GOT3 (cell line): ENCODE measurements at regions not wholly inside any gene's neighbourhood (a gene's known extent, or its start where the extent isn't known, plus 50 kb on each side); places are given as distances from the start of the nearest gene placed in this dataset.
"Not testable (repeated sequence)": the region's sequence is repeated elsewhere in the genome, so short reads cannot be mapped to it uniquely, and the experiment has no call there.

ENCODE experiments used
- DNase-seq: peaks from one replicate; lab custom pipeline; 2025; ENCODE audit warnings: mixed read lengths; lab: John Stamatoyannopoulos, UW

- no peak for DNase-seq
These were observed 313.0 kb downstream of the PLPP3 start for GRCh38 chr1:56266359-56266758.

GRCh38 chr1:56265216-56265615 is 314.1 kb downstream of the PLPP3 start:
- no peak for DNase-seq

- DNase-seq, result no peak
These were observed 315.5 kb downstream of the PLPP3 start for GRCh38 chr1:56263908-56264307.

- DNase-seq, result no peak
These were observed 321.0 kb downstream of the PLPP3 start for GRCh38 chr1:56258371-56258770.

GRCh38 chr1:56257726-56258125 is 321.6 kb downstream of the PLPP3 start:
- DNase-seq, result no peak

- DNase-seq, result no peak
These were observed 323.0 kb downstream of the PLPP3 start for GRCh38 chr1:56256153-56257000.

- DNase-seq, result no peak
These were observed 323.7 kb downstream of the PLPP3 start for GRCh38 chr1:56255516-56256152.

- no peak for DNase-seq
These were observed 325.2 kb downstream of the PLPP3 start for GRCh38 chr1:56254130-56254529.

- DNase-seq, result no peak
These were observed 328.6 kb downstream of the PLPP3 start for GRCh38 chr1:56250809-56251208.

- no peak for DNase-seq
These were observed 330.1 kb downstream of the PLPP3 start for GRCh38 chr1:56249234-56249633.

GRCh38 chr1:56248138-56248537 is 331.2 kb downstream of the PLPP3 start:
- no peak for DNase-seq

- DNase-seq, result not testable (repeated sequence)
These were observed 332.6 kb downstream of the PLPP3 start for GRCh38 chr1:56246726-56247125.

GRCh38 chr1:56240400-56240799 is 339.0 kb downstream of the PLPP3 start:
- DNase-seq, result no peak

- DNase-seq, result no peak
These were observed 341.8 kb downstream of the PLPP3 start for GRCh38 chr1:56237491-56238064.

GRCh38 chr1:56236688-56237087 is 342.7 kb downstream of the PLPP3 start:
- no peak for DNase-seq

GRCh38 chr1:56235909-56236510 is 343.4 kb downstream of the PLPP3 start:
- no peak for DNase-seq

- DNase-seq, result no peak
These were observed 350.2 kb downstream of the PLPP3 start for GRCh38 chr1:56229186-56229585.

GRCh38 chr1:56227886-56228285 is 351.5 kb downstream of the PLPP3 start:
- no peak for DNase-seq

- DNase-seq, result no peak
These were observed 352.0 kb downstream of the PLPP3 start for GRCh38 chr1:56227401-56227800.

- no peak for DNase-seq
These were observed 353.2 kb downstream of the PLPP3 start for GRCh38 chr1:56225964-56226815.

GRCh38 chr1:56223968-56224367 is 355.4 kb downstream of the PLPP3 start:
- DNase-seq, result no peak
